Muscle of arm (tissue), 1 donor: ENCODE measurements at regions not wholly inside any gene's neighbourhood (a gene's known extent, or its start where the extent isn't known, plus 50 kb on each side); places are given as distances from the start of the nearest gene placed in this dataset.
A peak's percentile ranks its signal among the peaks of the same experiment; 100 is the strongest.
"Not testable (repeated sequence)": the region's sequence is repeated elsewhere in the genome, so short reads cannot be mapped to it uniquely, and the experiment has no call there.

Experiments used
- DNase-seq: peaks from one replicate; pipeline ENCODE4 v3.0.0-alpha.2; 2013

DNA sequence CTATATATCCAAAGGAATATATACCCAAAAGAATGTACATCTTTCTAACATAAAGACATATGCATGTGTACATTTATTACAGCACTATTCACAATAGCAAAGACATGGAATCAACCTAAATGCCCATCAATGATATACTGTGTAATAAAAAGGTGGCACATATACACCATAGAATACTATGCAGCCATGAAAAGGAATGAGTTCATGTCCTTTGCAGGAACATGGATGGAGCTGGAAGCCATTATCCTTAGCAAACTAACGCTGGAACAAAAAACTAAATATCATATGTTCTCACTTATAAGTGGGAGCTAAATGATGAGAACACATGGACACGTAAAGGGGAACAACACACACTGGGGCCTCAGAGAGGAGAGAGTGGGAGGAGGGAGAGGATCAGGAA lies 365.7 kb upstream of the FTMT start:
- not testable (repeated sequence) for DNase-seq

DNA sequence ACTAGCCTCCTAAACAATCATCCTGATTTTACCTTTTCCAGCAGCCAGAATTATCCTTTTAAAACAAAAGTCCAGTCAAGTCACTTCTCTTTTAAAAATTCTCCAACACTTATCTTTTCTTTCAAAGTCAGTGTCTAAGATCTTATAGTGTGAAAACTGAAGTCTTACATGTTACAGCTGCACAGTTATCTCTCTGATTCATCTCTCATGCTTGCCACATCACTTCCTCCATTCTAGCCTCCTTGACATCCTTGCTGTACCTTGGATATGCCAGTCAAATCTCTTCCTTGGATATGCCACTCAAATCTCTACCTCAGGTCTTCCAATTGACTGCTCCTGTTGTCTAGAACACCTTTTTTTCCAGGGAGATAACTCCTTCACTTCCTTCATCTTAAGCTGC lies 361.7 kb upstream of the FTMT start:
- DNase-seq: no peak

DNA sequence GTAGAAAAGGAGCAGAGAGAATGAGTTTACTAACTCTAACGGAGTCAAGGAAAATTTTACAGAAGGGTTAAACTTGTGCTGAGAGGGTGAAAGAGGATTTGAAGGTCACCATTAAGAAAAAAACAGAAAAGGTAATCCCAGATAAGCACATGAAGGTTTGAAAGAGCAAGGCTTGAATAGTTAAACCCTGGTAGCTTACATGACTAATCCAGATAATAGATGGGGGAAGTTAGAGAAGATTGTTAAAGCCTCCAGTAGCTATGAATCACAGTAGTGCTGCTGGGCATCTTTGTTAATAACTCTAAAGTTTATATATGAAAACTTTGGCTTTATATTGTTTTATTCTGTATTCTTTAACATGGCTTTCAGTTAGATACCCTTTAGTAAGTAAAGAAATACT lies 354.5 kb upstream of the FTMT start:
- no peak for DNase-seq

GRCh38 chr5:121500310-121500709 lies 351.4 kb upstream of the FTMT start:
- no peak for DNase-seq

GRCh38 chr5:121503111-121503840 lies 348.4 kb upstream of the FTMT start:
- DNase-seq: no peak

GRCh38 chr5:121516997-121517396 lies 334.7 kb upstream of the FTMT start:
- DNase-seq: no peak

GRCh38 chr5:121525706-121526105 lies 326.0 kb upstream of the FTMT start:
- DNase-seq: no peak

DNA sequence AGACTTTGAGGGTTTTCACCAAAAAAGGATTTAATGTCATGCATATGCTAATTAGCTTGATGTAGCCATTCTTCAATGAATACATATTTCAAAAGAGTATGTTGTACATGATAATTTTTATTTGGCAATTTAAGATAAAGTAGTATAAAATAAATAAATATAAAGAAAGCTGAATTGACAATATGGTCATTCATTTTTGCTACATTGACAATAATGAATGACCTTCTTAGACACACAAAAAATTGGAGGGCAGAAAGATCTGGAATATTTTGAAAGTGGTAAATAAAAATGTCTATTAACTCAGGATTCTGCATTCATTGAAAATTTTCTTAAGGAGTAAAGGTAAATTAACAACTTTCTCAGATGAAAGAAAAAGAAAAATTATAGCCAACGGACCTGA lies 324.8 kb upstream of the FTMT start:
- no peak for DNase-seq

DNA sequence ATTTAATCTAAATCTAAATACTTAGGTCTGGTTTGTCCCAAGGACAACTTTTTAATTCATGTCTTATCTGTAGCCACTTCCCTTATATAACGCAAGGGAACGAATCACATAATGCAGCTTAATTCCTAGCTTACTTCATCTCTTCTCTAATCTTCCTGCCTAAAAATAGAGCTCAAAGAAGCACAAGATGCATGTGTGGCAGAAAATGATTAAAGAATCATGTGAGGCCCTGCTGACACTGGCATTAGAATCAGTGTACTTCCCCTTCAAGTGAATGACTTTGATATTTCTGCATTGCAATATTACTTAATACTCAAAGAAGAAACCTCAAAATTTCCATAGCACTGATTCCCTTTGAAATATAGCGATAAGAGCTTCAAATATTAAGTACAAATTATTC lies 317.9 kb upstream of the FTMT start:
- no peak for DNase-seq

DNA sequence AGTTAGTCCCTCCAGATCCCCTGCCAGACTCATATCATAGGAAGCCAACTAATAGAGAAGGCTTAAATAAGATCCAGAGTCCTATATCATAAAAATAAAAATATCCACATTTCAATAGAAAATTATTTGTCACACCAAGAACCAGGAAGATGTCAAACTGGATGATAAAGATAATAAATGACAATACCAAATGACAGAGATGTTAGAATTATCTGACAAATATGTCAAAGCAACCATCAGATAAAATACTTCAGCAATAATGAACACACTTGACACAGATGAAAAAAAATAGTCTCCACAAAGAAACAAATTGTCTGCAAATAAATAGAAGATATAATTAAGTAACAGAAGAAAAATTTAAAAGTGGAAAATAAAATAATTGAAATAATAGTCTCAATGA lies 300.7 kb upstream of the FTMT start:
- no peak for DNase-seq

DNA sequence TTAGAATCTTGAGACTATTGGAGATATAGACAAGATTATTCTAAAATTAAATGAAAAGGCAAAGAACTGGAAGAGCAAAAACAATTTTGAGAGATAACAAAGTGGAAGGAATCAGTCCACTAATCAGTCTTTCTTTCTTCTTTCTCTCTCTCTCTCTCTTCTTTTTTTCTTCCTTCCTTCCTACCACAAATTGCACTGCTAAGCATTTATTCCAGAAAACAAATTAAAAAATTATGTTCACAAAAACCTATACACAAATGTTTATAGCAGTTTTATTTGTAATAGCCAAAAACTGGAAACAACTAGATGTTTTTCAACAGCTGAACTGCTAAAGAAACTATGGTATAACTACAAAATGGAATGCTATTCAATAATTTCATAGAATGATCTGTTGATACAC lies 291.9 kb upstream of the FTMT start:
- no peak for DNase-seq

DNA sequence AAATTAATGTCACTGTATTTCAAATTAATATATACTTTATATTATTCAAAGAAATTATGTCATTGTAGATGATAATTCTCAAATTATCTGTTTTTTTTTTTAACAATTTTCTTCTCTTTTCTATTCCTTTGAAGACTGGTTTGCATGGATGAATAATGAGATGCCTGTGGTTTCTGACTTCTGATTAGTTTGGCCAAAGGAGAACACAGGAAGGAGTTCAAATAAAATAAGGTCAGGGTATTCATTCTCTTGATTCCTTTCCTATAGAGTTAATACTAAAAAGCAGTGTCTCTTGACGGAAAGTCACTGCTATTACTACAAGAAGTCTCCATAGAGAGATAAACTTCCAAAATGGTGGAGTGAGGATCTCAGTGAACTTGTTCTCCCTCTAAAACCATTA lies 279.6 kb upstream of the FTMT start:
- DNase-seq: no peak

- DNase-seq: no peak
Observed at GRCh38 chr5:121573721-121574382, 277.8 kb upstream of the FTMT start.

DNA sequence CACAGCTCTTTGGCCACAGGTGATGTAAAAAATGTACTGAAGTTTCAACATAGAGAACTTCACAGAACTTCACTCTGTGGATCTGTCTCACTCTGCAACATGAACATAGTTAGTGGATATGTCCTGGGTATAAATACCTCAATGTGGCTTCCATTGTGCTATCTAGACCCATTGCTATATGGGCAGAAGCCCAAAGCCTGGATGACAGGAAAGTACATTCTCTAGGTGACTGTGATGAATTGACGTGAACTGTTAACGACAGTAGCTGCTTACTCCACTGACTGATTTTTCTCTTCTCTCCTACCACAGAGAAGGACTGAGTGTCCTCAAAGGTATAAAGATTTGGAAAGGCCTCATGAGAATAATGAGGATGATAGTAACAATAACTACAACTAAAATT lies 270.1 kb upstream of the FTMT start:
- DNase-seq: no peak

GRCh38 chr5:121596882-121597281 lies 254.8 kb upstream of the FTMT start:
- no peak for DNase-seq

GRCh38 chr5:121608826-121609225 lies 242.9 kb upstream of the FTMT start:
- DNase-seq: no peak

GRCh38 chr5:121624035-121624434 lies 227.6 kb upstream of the FTMT start:
- no peak for DNase-seq

DNA sequence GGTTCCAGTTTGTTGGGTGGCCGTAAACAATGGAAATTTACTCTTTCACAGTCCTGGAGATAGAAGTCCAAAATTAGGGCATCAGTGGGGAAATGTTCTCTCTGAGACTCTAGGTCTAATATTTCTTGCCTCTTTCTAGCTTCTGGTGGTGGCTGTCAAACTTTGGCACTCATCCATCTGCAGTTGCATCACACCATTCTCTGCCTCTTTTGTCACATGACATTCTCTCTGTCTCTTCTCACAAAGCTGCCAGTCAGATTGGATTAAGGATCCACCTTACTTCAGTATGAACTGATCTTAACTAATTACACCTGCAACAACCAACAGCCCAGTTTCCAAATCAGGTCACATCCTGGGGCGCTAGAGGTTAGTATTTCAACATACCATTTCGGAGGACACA lies 222.9 kb upstream of the FTMT start:
- DNase-seq: no peak

DNA sequence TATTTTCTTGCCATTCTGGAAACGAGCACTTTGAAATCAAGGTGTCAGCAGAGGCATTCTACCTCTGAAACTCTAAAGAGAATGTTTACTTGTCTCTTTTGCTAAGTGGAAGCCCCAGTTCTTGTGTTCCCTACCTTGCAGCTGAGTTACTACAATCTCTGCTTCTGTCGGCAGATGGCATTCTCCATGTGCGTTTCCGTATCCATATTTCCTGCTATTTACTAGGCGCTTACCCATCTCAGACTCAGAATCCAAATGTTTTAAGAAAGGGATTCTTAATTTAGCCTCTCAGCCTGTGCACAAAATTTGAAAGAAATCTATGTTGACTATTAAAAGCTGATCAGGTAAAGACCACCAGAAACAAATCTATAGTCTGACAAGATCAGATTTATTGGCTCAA lies 221.3 kb upstream of the FTMT start:
- DNase-seq: peak; percentile 20

DNA sequence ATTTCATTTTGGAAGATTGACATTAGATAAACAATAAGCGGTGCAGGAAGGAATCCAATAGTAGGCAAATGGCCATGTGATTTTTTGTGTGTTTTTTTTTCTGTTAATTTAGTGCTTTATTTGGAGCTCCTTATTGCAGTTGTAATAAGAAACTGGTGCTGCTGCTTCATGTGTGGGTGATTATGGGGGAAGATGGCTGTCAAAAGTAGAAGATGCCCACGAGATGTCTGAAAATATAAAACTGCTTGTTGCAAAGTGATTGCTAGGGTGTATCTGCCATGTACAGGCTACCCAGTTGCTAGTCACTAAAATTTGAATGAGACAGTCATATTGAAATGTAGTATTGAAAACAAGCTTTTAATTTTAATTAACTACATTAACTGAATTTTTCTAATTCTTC lies 216.7 kb upstream of the FTMT start:
- DNase-seq: no peak

DNA sequence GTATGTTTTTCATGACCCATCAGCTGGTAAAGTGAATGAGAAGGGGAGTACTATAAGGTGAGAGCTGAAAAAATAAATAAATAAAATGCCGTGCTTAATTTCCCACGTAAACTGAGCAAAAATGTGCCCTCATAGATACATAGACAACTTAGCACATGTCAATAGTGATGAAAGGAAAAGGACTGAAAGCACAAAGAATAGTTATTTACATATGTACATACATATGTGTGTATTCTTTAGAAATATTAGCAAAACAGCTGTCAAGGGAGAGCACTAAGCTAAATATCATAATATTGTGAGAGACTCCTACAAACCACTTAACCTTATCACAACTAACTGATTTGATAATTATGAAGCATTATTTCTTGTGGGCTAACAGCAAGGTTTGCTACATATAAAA lies 213.6 kb upstream of the FTMT start:
- no peak for DNase-seq

DNA sequence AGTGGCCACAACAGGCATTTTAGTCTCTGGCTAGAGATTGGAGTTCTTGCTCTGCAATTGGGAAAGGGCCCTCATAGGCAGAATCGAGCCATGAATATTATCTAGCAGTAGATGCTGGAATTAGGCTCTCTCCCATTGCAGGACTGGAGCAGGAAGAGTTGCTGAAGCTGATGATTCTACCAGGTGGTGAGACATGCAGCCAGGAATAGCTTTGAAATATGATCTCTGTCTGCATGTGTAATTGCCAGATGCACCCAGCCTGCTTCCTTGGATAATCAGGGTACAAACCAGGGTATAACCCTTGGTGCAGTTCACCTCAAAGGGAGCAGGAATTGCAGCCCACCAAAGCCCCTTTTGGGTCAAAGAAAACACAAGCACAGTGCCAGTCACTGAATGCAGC lies 211.4 kb upstream of the FTMT start:
- DNase-seq: peak; percentile 5

GRCh38 chr5:121658221-121658620 lies 193.5 kb upstream of the FTMT start:
- no peak for DNase-seq

- DNase-seq: no peak
Observed at GRCh38 chr5:121660142-121660541, 191.5 kb upstream of the FTMT start.
